IMR-90 (cell line): ENCODE measurements at regions not wholly inside any gene's neighbourhood (a gene's known extent, or its start where the extent isn't known, plus 50 kb on each side); places are given as distances from the start of the nearest gene placed in this dataset.

Experiments used
- ATAC-seq: fragments of 200-7000 bp; cut with Tn5 transposase; 2 replicates; pipeline ENCODE4 v1.9.1; 2020; ENCODE audit warnings: low read depth, mild to moderate bottlenecking, moderate library complexity
- BruUV-seq: library from RNA; stranded (reverse); fragments of 400-500 nt; replicated peaks from 2 replicates; lab custom pipeline; 2021; lab: Mats Ljungman, UMichigan
- CTCF ChIA-PET: fragments of 300-600 bp; formaldehyde crosslinking; extraction: SDS; loops from one replicate; lab custom pipeline; 2021; ENCODE audit warnings: antibody characterized with exemption; lab: Yijun Ruan, JAX
- POLR2A ChIA-PET: fragments of 300-600 bp; sonication (Branson Sonifier 250); formaldehyde crosslinking; loops from one replicate; lab custom pipeline; 2022; ENCODE audit warnings: antibody characterized with exemption; ENCODE audit not compliant: unreplicated experiment; lab: Charles Lee
- DNase-seq: peaks from one replicate; pipeline ENCODE4 v3.0.0; 2013
- H2AFZ ChIP-seq: replicated peaks from 2 replicates; pipeline ENCODE3; 2013; ENCODE audit warnings: low read length, mild to moderate bottlenecking; ENCODE audit not compliant: poor library complexity
- H2AK5ac ChIP-seq: 2 replicates; pipeline ENCODE4 v1.6.1; 2013; ENCODE audit warnings: low read depth, low read length, inconsistent platforms
- H2AK9ac ChIP-seq: replicated peaks from 2 replicates; pipeline ENCODE3; 2013; ENCODE audit warnings: mild to moderate bottlenecking, low read depth, low read length, moderate library complexity; ENCODE audit not compliant: poor library complexity
- H2BK120ac ChIP-seq: 2 replicates; pipeline ENCODE4 v1.6.1; 2013; ENCODE audit warnings: low read depth, low read length, inconsistent platforms
- H2BK15ac ChIP-seq: 3 replicates; pipeline ENCODE4 v1.6.1; 2013; ENCODE audit warnings: low read depth, low read length, inconsistent platforms
- H2BK20ac ChIP-seq: 2 replicates; pipeline ENCODE4 v1.6.1; 2013; ENCODE audit warnings: low read depth, mild to moderate bottlenecking, inconsistent platforms, low read length, moderate library complexity
- H2BK5ac ChIP-seq: 2 replicates; pipeline ENCODE4 v1.6.1; 2013; ENCODE audit warnings: mild to moderate bottlenecking, low read depth, low read length, inconsistent platforms; ENCODE audit not compliant: poor library complexity, severe bottlenecking
- H3K14ac ChIP-seq: replicated peaks from 2 replicates; pipeline ENCODE4 v1.6.1; 2013; ENCODE audit warnings: low read depth, low read length, inconsistent platforms
- H3K18ac ChIP-seq: 2 replicates; pipeline ENCODE4 v1.6.1; 2013; ENCODE audit warnings: low read depth, low read length, control low read depth
- H3K23ac ChIP-seq: 2 replicates; pipeline ENCODE4 v1.6.1; 2013; ENCODE audit warnings: low read depth, low read length, inconsistent platforms
- H3K27ac ChIP-seq: 2 replicates; pipeline ENCODE4 v1.5.1; 2013; ENCODE audit warnings: mild to moderate bottlenecking, control low read depth, low read length; ENCODE audit not compliant: insufficient read depth
- H3K27me3 ChIP-seq: 2 replicates; pipeline ENCODE4 v1.6.1; 2013; ENCODE audit warnings: low read length; ENCODE audit not compliant: control insufficient read depth, insufficient read depth
- H3K36me3 ChIP-seq: 2 replicates; pipeline ENCODE4 v1.6.1; 2013; ENCODE audit warnings: low read length, mixed read lengths; ENCODE audit not compliant: control insufficient read depth, insufficient read depth
- H3K4ac ChIP-seq: 2 replicates; pipeline ENCODE4 v1.6.1; 2013; ENCODE audit warnings: low read depth, low read length, inconsistent platforms
- H3K4me1 ChIP-seq: 2 replicates; pipeline ENCODE4 v1.6.1; 2013; ENCODE audit warnings: low read length, mixed read lengths; ENCODE audit not compliant: control insufficient read depth, insufficient read depth
- H3K4me2 ChIP-seq: 2 replicates; pipeline ENCODE4 v1.6.1; 2013; ENCODE audit warnings: low read depth, mild to moderate bottlenecking, control low read depth, low read length, moderate library complexity
- H3K4me3 ChIP-seq: 2 replicates; pipeline ENCODE4 v1.5.1; 2013; ENCODE audit warnings: low read depth, mild to moderate bottlenecking, control low read depth, low read length, moderate library complexity; ENCODE audit not compliant: insufficient read depth
- H3K56ac ChIP-seq: 2 replicates; pipeline ENCODE4 v1.6.1; 2013; ENCODE audit warnings: low read length, inconsistent platforms; ENCODE audit not compliant: insufficient read depth; ENCODE audit errors: extremely low read depth
- H3K79me1 ChIP-seq, 2 experiments: 2 replicates each; pipeline ENCODE4 v1.6.1; 2013; ENCODE audit warnings: low read length in 2 of 2, inconsistent platforms in 1 of 2, low read depth in 1 of 2
- H3K9ac ChIP-seq: 2 replicates; pipeline ENCODE4 v1.6.1; 2013; ENCODE audit warnings: low read depth, low read length, control low read depth
- H3K9me1 ChIP-seq: 2 replicates; pipeline ENCODE4 v1.6.1; 2013; ENCODE audit warnings: low read length, inconsistent platforms; ENCODE audit not compliant: insufficient read depth
- H3K9me3 ChIP-seq: 2 replicates; pipeline ENCODE4 v1.6.1; 2013; ENCODE audit warnings: low read length; ENCODE audit not compliant: control insufficient read depth, insufficient read depth
- H4K20me1 ChIP-seq: 2 replicates; pipeline ENCODE4 v1.6.1; 2013; ENCODE audit warnings: low read length, inconsistent platforms; ENCODE audit not compliant: insufficient read depth
- H4K5ac ChIP-seq: 2 replicates; pipeline ENCODE4 v1.6.1; 2013; ENCODE audit warnings: mild to moderate bottlenecking, low read depth, low read length, control low read depth
- H4K8ac ChIP-seq, 2 experiments: 2 replicates each; pipeline ENCODE4 v1.6.1; 2013; ENCODE audit warnings: low read depth in 2 of 2, low read length in 2 of 2, control low read depth in 1 of 2, inconsistent platforms in 1 of 2
- H4K91ac ChIP-seq: 2 replicates; pipeline ENCODE4 v1.6.1; 2013; ENCODE audit warnings: low read depth, low read length, inconsistent platforms; ENCODE audit not compliant: insufficient read depth
- BHLHE40 ChIP-seq: fragments of 150-350 bp; IDR thresholded peaks from 2 replicates; pipeline ENCODE4 v1.6.1; 2016; ENCODE audit warnings: mild to moderate bottlenecking, low read depth, low read length
- CEBPB ChIP-seq: IDR thresholded peaks from 2 replicates; pipeline ENCODE4 v1.6.1; 2012; ENCODE audit warnings: low read depth, low read length, improper control_type of control experiment
- CHD1 ChIP-seq: IDR thresholded peaks from 2 replicates; pipeline ENCODE4 v1.6.1; 2012; ENCODE audit warnings: low read depth, low read length, improper control_type of control experiment
- CTCF ChIP-seq: conservative IDR thresholded peaks from 2 replicates; pipeline ENCODE4 v1.5.1; 2012; ENCODE audit warnings: mild to moderate bottlenecking, low read depth, low read length, improper control_type of control experiment
- ELK1 ChIP-seq: fragments of 150-350 bp; IDR thresholded peaks from 2 replicates; pipeline ENCODE4 v1.6.1; 2016; ENCODE audit warnings: low read depth, mild to moderate bottlenecking, low read length, moderate library complexity, borderline replicate concordance
- FOS ChIP-seq: fragments of 150-350 bp; IDR thresholded peaks from 2 replicates; pipeline ENCODE4 v1.6.1; 2016; ENCODE audit warnings: low read depth, low read length
- MAFK ChIP-seq: IDR thresholded peaks from 2 replicates; pipeline ENCODE4 v1.6.1; 2012; ENCODE audit warnings: low read depth, low read length, improper control_type of control experiment
- MAZ ChIP-seq: IDR thresholded peaks from 2 replicates; pipeline ENCODE4 v1.6.1; 2012; ENCODE audit warnings: low read depth, mild to moderate bottlenecking, low read length, improper control_type of control experiment, moderate library complexity, borderline replicate concordance
- MXI1 ChIP-seq: IDR thresholded peaks from 2 replicates; pipeline ENCODE4 v1.6.1; 2012; ENCODE audit warnings: low read depth, mild to moderate bottlenecking, low read length, moderate library complexity, borderline replicate concordance
- NFE2L2 ChIP-seq: fragments of 150-350 bp; IDR thresholded peaks from 2 replicates; pipeline ENCODE4 v1.6.1; 2016; ENCODE audit warnings: low read depth, mild to moderate bottlenecking, low read length
- POLR2A ChIP-seq: IDR thresholded peaks from 2 replicates; pipeline ENCODE4 v1.6.1; 2012; ENCODE audit warnings: mild to moderate bottlenecking, low read depth, low read length
- RAD21 ChIP-seq: IDR thresholded peaks from 2 replicates; pipeline ENCODE4 v1.6.1; 2012; ENCODE audit warnings: low read length, improper control_type of control experiment
- RCOR1 ChIP-seq: IDR thresholded peaks from 2 replicates; pipeline ENCODE4 v1.6.1; 2012; ENCODE audit warnings: mild to moderate bottlenecking, low read length, improper control_type of control experiment; ENCODE audit not compliant: insufficient replicate concordance
- RFX5 ChIP-seq: IDR thresholded peaks from 2 replicates; pipeline ENCODE4 v1.8.0; 2012; ENCODE audit warnings: low read depth, mild to moderate bottlenecking, low read length, moderate library complexity
- SMC3 ChIP-seq: fragments of 150-350 bp; IDR thresholded peaks from 2 replicates; pipeline ENCODE4 v1.6.1; 2016; ENCODE audit warnings: low read depth, mild to moderate bottlenecking, antibody characterized with exemption, low read length, moderate library complexity
- USF2 ChIP-seq: fragments of 150-350 bp; IDR thresholded peaks from 2 replicates; pipeline ENCODE4 v1.6.1; 2017; ENCODE audit warnings: mild to moderate bottlenecking, antibody characterized with exemption, low read length, low read depth
- WGBS, 2 experiments: methylation state at CpG; one replicate each; pipeline versions ENCODE4 v1.1.5 to v1.1.7; 2013; ENCODE audit warnings: missing lambda C conversion rate in 2 of 2; ENCODE audit not compliant: insufficient read length in 1 of 2; ENCODE audit errors: extremely low coverage in 2 of 2; 5-methylcytosine and 5-hydroxymethylcytosine counted together
- dilution Hi-C: fragments of 300-500 bp; cut with HindIII; formaldehyde crosslinking; loops from one replicate; pipeline ENCODE4 v1.14.3; 2018; ENCODE audit warnings: low sequenced_read_pairs; ENCODE audit not compliant: unreplicated experiment
- in situ Hi-C: fragments of 300-500 bp; cut with MboI; formaldehyde crosslinking; loops from 3 replicates; pipeline ENCODE4 v1.14.3; 2019; ENCODE audit warnings: low sequenced_read_pairs, inconsistent platforms, mixed read lengths
- intact Hi-C: fragments of 100-400 bp; cut with micrococcal nuclease; formaldehyde crosslinking; loops from 2 replicates; pipeline ENCODE4 v1.10.0; 2022

GRCh38 chr17:55564081-55564480, 52.8 kb upstream of the SMIM36 start:
- H4K20me1 ChIP-seq: no peaks in the 10 kb centered on the region
- WGBS, 2 experiments: no CpG with 5 or more reads among the region's 2 CpGs
- dilution Hi-C loops: no loop called here
- BruUV-seq: no TSS peak
- no peak overlapping the region for H3K4ac ChIP-seq
- no peaks in the 10 kb centered on the region for H3K36me3 ChIP-seq
- H3K4me2 ChIP-seq: no peak overlapping the region
- H3K27ac ChIP-seq: no peak overlapping the region
- H2AK9ac ChIP-seq: no peak overlapping the region
- in situ Hi-C loops: no loop called here
- no peaks in the 10 kb centered on the region for H3K79me1 ChIP-seq
- no peak for DNase-seq
- peak; percentile 32; the same call in 1 of the 2 replicates for ATAC-seq
- no peak overlapping the region for H3K18ac ChIP-seq
- no peak overlapping the region for H4K5ac ChIP-seq
- no peak overlapping the region; the same call in 1 of the 2 replicates for H3K14ac ChIP-seq
- 0 out of 2 replicates have a peak, but pooled peaks cover 3% of the 10 kb centered on the region for H3K9me1 ChIP-seq
- H2AK5ac ChIP-seq: no peak overlapping the region
- intact Hi-C loops: no loop called here
- no peaks in the 10 kb centered on the region for H3K9me3 ChIP-seq
- no peak overlapping the region for H2BK20ac ChIP-seq
- TF ChIP-seq CHD1 (no peak), FOS (no peak), RAD21 (no peak), MAZ (no peak), MXI1 (no peak), ELK1 (no peak), NFE2L2 (no peak), USF2 (no peak), BHLHE40 (no peak), MAFK (no peak), RFX5 (no peak), SMC3 (no peak), CEBPB (no peak), CTCF (no peak), RCOR1 (no peak), POLR2A (no peak)
- H2BK5ac ChIP-seq: no peak overlapping the region
- H2BK120ac ChIP-seq: no peak overlapping the region
- H3K27me3 ChIP-seq: no peaks in the 10 kb centered on the region; the same call in 1 of the 2 replicates
- no peak overlapping the region for H2BK15ac ChIP-seq
- no peak overlapping the region for H4K8ac ChIP-seq
- ChIA-PET POLR2A (no interaction called here), CTCF (no interaction called here)
- no peak overlapping the region for H3K56ac ChIP-seq
- no peak overlapping the region for H3K4me3 ChIP-seq
- H3K9ac ChIP-seq: no peak overlapping the region
- H4K91ac ChIP-seq: no peak overlapping the region
- peak overlapping the region; percentile 19 for H2AFZ ChIP-seq
- no peak overlapping the region for H3K23ac ChIP-seq
- no peaks in the 10 kb centered on the region; the same call in 1 of the 2 replicates for H3K4me1 ChIP-seq
